BLaER1 treated with 17β-estradiol and CSF1 and Interleukin-3, amounts not matched to agents 10 nM and 100 nM (cell line): ENCODE measurements at regions not wholly inside any gene's neighbourhood (a gene's known extent, or its start where the extent isn't known, plus 50 kb on each side); places are given as distances from the start of the nearest gene placed in this dataset.
"Not testable (repeated sequence)": the region's sequence is repeated elsewhere in the genome, so short reads cannot be mapped to it uniquely, and the experiment has no call there.

Experiments used
- H3K27ac ChIP-seq, 11 experiments: shearing (Covaris generic); formaldehyde crosslinking; 2 replicates each; pipeline ENCODE4 v1.8.1; 2022
- H3K27me3 ChIP-seq, 11 experiments: shearing (Covaris generic); formaldehyde crosslinking; 2 replicates each; pipeline ENCODE4 v1.8.1; 2022
- H3K36me3 ChIP-seq, 11 experiments: shearing (Covaris generic); formaldehyde crosslinking; 2 replicates each; pipeline ENCODE4 v1.8.1; 2022
- H3K4me1 ChIP-seq, 10 experiments: shearing (Covaris generic); formaldehyde crosslinking; 2 replicates each; pipeline ENCODE4 v1.8.1; 2022
- H3K4me2 ChIP-seq, 11 experiments: shearing (Covaris generic); formaldehyde crosslinking; 2 replicates each; pipeline ENCODE4 v1.8.1; 2022
- H3K4me3 ChIP-seq, 10 experiments: shearing (Covaris generic); formaldehyde crosslinking; 2 replicates each; pipeline ENCODE4 v1.8.1; 2022
- H3K9ac ChIP-seq, 11 experiments: shearing (Covaris generic); formaldehyde crosslinking; 2 replicates each; pipeline ENCODE4 v1.8.1; 2022
- H3K9me3 ChIP-seq, 11 experiments: shearing (Covaris generic); formaldehyde crosslinking; replicated peaks in 1 of 11; 2 replicates each; pipeline ENCODE4 v1.8.1; 2022
- H4K20me1 ChIP-seq, 11 experiments: shearing (Covaris generic); formaldehyde crosslinking; 2 replicates each; pipeline ENCODE4 v1.8.1; 2022
- Cebpa-rat ChIP-seq, 11 experiments: shearing (Covaris generic); IDR thresholded peaks; 2 replicates each; pipeline ENCODE4 v1.8.1; 2022

- Histone ChIP-seq H3K4me2 (peak overlapping the region; percentile 62 to 93 (median 82)), H4K20me1 (no peaks in the 10 kb centered on the region), H3K4me3 (peak overlapping the region in 7 of 10 experiments; percentile 8 to 46 (median 38); a peak in 11 of 20 replicates), H3K27ac (peak overlapping the region in 8 of 11 experiments; percentile 20 to 74 (median 55); a peak in 14 of 22 replicates), H3K9me3 (no peaks in the 10 kb centered on the region), H3K4me1 (peaks cover 8 to 22% (median 19%) of the 10 kb centered on the region in 10 experiments; a peak in 19 of 20 replicates), H3K36me3 (no peaks in the 10 kb centered on the region), H3K27me3 (no peaks in the 10 kb centered on the region), H3K9ac (peak overlapping the region in 9 of 11 experiments; percentile 10 to 62 (median 59); a peak in 15 of 22 replicates)
- no peak for TF ChIP-seq Cebpa-rat (IDR thresholded peaks at IDR 0.05)
Observed at GRCh38 chr7:142626420-142627035, 122.7 kb upstream of the PRSS1 start.

- H3K4me1 ChIP-seq = peaks cover 8 to 22% (median 19%) of the 10 kb centered on the region in 10 experiments; a peak in 19 of 20 replicates
- H3K9ac ChIP-seq, H3K4me3 ChIP-seq, H3K4me2 ChIP-seq, H3K9me3 ChIP-seq, H3K27ac ChIP-seq, H4K20me1 ChIP-seq, H3K27me3 ChIP-seq, H3K36me3 ChIP-seq: not testable (repeated sequence)
Observed at GRCh38 chr7:142625216-142625615, 124.1 kb upstream of the PRSS1 start.

- Histone ChIP-seq H3K4me2 (no peak overlapping the region), H3K9ac (no peak overlapping the region), H3K4me3 (no peak overlapping the region), H3K27me3 (no peaks in the 10 kb centered on the region), H3K9me3 (no peaks in the 10 kb centered on the region), H4K20me1 (no peaks in the 10 kb centered on the region), H3K36me3 (no peaks in the 10 kb centered on the region), H3K4me1 (peaks cover 0 to 4% (median 0%) of the 10 kb centered on the region in 10 experiments; a peak in 1 of 20 replicates), H3K27ac (no peak overlapping the region)
- TF ChIP-seq Cebpa-rat (IDR thresholded peaks at IDR 0.05) = no peak
Observed at GRCh38 chr7:142620402-142620801, 128.9 kb upstream of the PRSS1 start.

GRCh38 chr7:142618655-142619351 lies 130.5 kb upstream of the PRSS1 start:
- H3K4me3 ChIP-seq = no peak overlapping the region
- H4K20me1 ChIP-seq = no peaks in the 10 kb centered on the region
- no peak overlapping the region for H3K27ac ChIP-seq
- peaks cover 0 to 4% (median 0%) of the 10 kb centered on the region in 10 experiments; a peak in 1 of 20 replicates for H3K4me1 ChIP-seq
- no peaks in the 10 kb centered on the region for H3K36me3 ChIP-seq
- no peak for TF ChIP-seq Cebpa-rat (IDR thresholded peaks at IDR 0.05)
- no peak overlapping the region for H3K9ac ChIP-seq
- no peaks in the 10 kb centered on the region for H3K27me3 ChIP-seq
- H3K9me3 ChIP-seq = no peaks in the 10 kb centered on the region
- H3K4me2 ChIP-seq = no peak overlapping the region

GRCh38 chr7:142616842-142617241 lies 132.4 kb upstream of the PRSS1 start:
- no peak overlapping the region for H3K4me3 ChIP-seq
- no peak overlapping the region for H3K27ac ChIP-seq
- no peaks in the 10 kb centered on the region for H3K27me3 ChIP-seq
- no peak for TF ChIP-seq Cebpa-rat (IDR thresholded peaks at IDR 0.05)
- H3K9me3 ChIP-seq = no peaks in the 10 kb centered on the region
- H3K9ac ChIP-seq = no peak overlapping the region
- H3K36me3 ChIP-seq = no peaks in the 10 kb centered on the region
- no peaks in the 10 kb centered on the region for H4K20me1 ChIP-seq
- H3K4me2 ChIP-seq = no peak overlapping the region
- H3K4me1 ChIP-seq = peaks cover 0 to 13% (median 8%) of the 10 kb centered on the region in 10 experiments; a peak in 17 of 20 replicates

- Histone ChIP-seq H3K4me1 (peaks cover 0 to 17% (median 8%) of the 10 kb centered on the region in 10 experiments; a peak in 17 of 20 replicates), H3K9ac (no peak overlapping the region), H4K20me1 (no peaks in the 10 kb centered on the region), H3K36me3 (no peaks in the 10 kb centered on the region), H3K4me3 (no peak overlapping the region), H3K27ac (no peak overlapping the region), H3K27me3 (no peaks in the 10 kb centered on the region), H3K4me2 (no peak overlapping the region), H3K9me3 (no peaks in the 10 kb centered on the region)
- no peak for TF ChIP-seq Cebpa-rat (IDR thresholded peaks at IDR 0.05)
Observed at GRCh38 chr7:142616121-142616643, 133.1 kb upstream of the PRSS1 start.

GRCh38 chr7:142615508-142615907 lies 133.8 kb upstream of the PRSS1 start:
- Histone ChIP-seq H3K9ac (no peak overlapping the region), H3K27ac (no peak overlapping the region), H3K36me3 (no peaks in the 10 kb centered on the region), H3K4me2 (no peak overlapping the region), H3K4me1 (peaks cover 0 to 17% (median 8%) of the 10 kb centered on the region in 10 experiments; a peak in 17 of 20 replicates), H3K27me3 (no peaks in the 10 kb centered on the region), H3K4me3 (no peak overlapping the region), H4K20me1 (no peaks in the 10 kb centered on the region), H3K9me3 (no peaks in the 10 kb centered on the region)
- no peak for TF ChIP-seq Cebpa-rat (IDR thresholded peaks at IDR 0.05)

GRCh38 chr7:142614116-142614515 lies 135.2 kb upstream of the PRSS1 start:
- no peaks in the 10 kb centered on the region for H3K9me3 ChIP-seq
- H3K27me3 ChIP-seq = no peaks in the 10 kb centered on the region
- no peaks in the 10 kb centered on the region for H4K20me1 ChIP-seq
- no peaks in the 10 kb centered on the region for H3K36me3 ChIP-seq
- H3K4me3 ChIP-seq = no peak overlapping the region
- H3K4me1 ChIP-seq = peaks cover 0 to 17% (median 8%) of the 10 kb centered on the region in 10 experiments; a peak in 17 of 20 replicates
- no peak overlapping the region for H3K27ac ChIP-seq
- TF ChIP-seq Cebpa-rat (IDR thresholded peaks at IDR 0.05) = no peak
- H3K4me2 ChIP-seq = no peak overlapping the region
- H3K9ac ChIP-seq = no peak overlapping the region

- Histone ChIP-seq H3K4me2 (peak overlapping the region in 10 of 11 experiments; percentile 11 to 70 (median 51); a peak in 16 of 22 replicates), H3K9me3 (no peaks in the 10 kb centered on the region), H4K20me1 (no peaks in the 10 kb centered on the region), H3K27me3 (no peaks in the 10 kb centered on the region), H3K9ac (no peak overlapping the region), H3K4me1 (peaks cover 0 to 26% (median 9%) of the 10 kb centered on the region in 10 experiments; a peak in 17 of 20 replicates), H3K4me3 (no peak overlapping the region), H3K36me3 (no peaks in the 10 kb centered on the region), H3K27ac (no peak overlapping the region)
- no peak for TF ChIP-seq Cebpa-rat (IDR thresholded peaks at IDR 0.05)
Observed at GRCh38 chr7:142612237-142612881, 136.9 kb upstream of the PRSS1 start.
